GM23338 (cell line): ENCODE measurements at regions not wholly inside any gene's neighbourhood (a gene's known extent, or its start where the extent isn't known, plus 50 kb on each side); places are given as distances from the start of the nearest gene placed in this dataset.

Experiments
- ATAC-seq: fragments of 200-7000 bp; cut with Tn5 transposase; 3 replicates; pipeline ENCODE4 v1.9.1; 2020
- DNase-seq: peaks from one replicate; pipeline ENCODE4 v3.0.0-alpha.2; 2015; ENCODE audit warnings: low spot score
- H2AFZ ChIP-seq: fragments of 200-600 bp; sonication (generic); 2 replicates; pipeline ENCODE4 v1.8.0; 2016; ENCODE audit warnings: antibody characterized with exemption, mild to moderate bottlenecking, moderate library complexity
- H3F3A ChIP-seq: fragments of 200-600 bp; sonication (generic); replicated peaks from 2 replicates; pipeline ENCODE4 v1.8.0; 2017; ENCODE audit warnings: antibody characterized with exemption, mixed run types, low read depth
- H3K27ac ChIP-seq: fragments of 200-600 bp; sonication (generic); 2 replicates; pipeline ENCODE4 v1.6.1; 2016; ENCODE audit warnings: low read depth
- H3K27me3 ChIP-seq: fragments of 200-600 bp; sonication (generic); 2 replicates; pipeline ENCODE4 v1.8.0; 2016; ENCODE audit warnings: mild to moderate bottlenecking, mixed run types, moderate library complexity; ENCODE audit not compliant: insufficient read depth
- H3K36me3 ChIP-seq: fragments of 200-600 bp; sonication (generic); 2 replicates; pipeline ENCODE4 v1.8.0; 2016; ENCODE audit warnings: mild to moderate bottlenecking; ENCODE audit not compliant: insufficient read depth
- H3K4me1 ChIP-seq: fragments of 200-600 bp; sonication (generic); 2 replicates; pipeline ENCODE4 v1.8.0; 2016; ENCODE audit warnings: mild to moderate bottlenecking, moderate library complexity; ENCODE audit not compliant: insufficient read depth
- H3K4me2 ChIP-seq: fragments of 200-600 bp; sonication (generic); 2 replicates; pipeline ENCODE4 v1.7.1; 2017; ENCODE audit warnings: mixed run types
- H3K4me3 ChIP-seq: fragments of 200-600 bp; sonication (generic); 2 replicates; pipeline ENCODE4 v1.6.1; 2016; ENCODE audit warnings: mixed run types
- H3K79me2 ChIP-seq: fragments of 200-600 bp; sonication (generic); replicated peaks from 2 replicates; pipeline ENCODE4 v1.8.0; 2017; ENCODE audit warnings: mild to moderate bottlenecking; ENCODE audit not compliant: insufficient read depth
- H3K9me2 ChIP-seq: fragments of 200-600 bp; sonication (generic); 2 replicates; pipeline ENCODE4 v1.8.0; 2017; ENCODE audit not compliant: insufficient read depth
- H4K20me1 ChIP-seq: fragments of 200-600 bp; sonication (generic); replicated peaks from 2 replicates; pipeline ENCODE4 v1.8.0; 2017; ENCODE audit warnings: mild to moderate bottlenecking; ENCODE audit not compliant: insufficient read depth
- H3K27ac Mint-ChIP-seq: 2 replicates; pipeline ENCODE4 v1.8.0; 2020; ENCODE audit warnings: inconsistent platforms, mild to moderate bottlenecking, moderate library complexity, mixed read lengths
- H3K27me3 Mint-ChIP-seq: 3 replicates; pipeline ENCODE4 v1.8.0; 2022; ENCODE audit warnings: low read depth, mild to moderate bottlenecking, moderate library complexity, mixed read lengths, inconsistent platforms; ENCODE audit not compliant: insufficient read depth, poor library complexity
- H3K36me3 Mint-ChIP-seq: 3 replicates; pipeline ENCODE4 v1.8.0; 2021; ENCODE audit warnings: low read depth, mild to moderate bottlenecking, inconsistent platforms, moderate library complexity, mixed read lengths
- H3K4me1 Mint-ChIP-seq: 3 replicates; pipeline ENCODE4 v1.8.0; 2020; ENCODE audit warnings: mild to moderate bottlenecking, inconsistent platforms, mixed read lengths
- H3K4me3 Mint-ChIP-seq: 3 replicates; pipeline ENCODE4 v1.8.0; 2021; ENCODE audit warnings: moderate library complexity, mild to moderate bottlenecking, inconsistent platforms, mixed read lengths
- H3K9me3 Mint-ChIP-seq: 3 replicates; pipeline ENCODE4 v1.8.0; 2020; ENCODE audit warnings: moderate library complexity, mild to moderate bottlenecking, inconsistent platforms, mixed read lengths
- EZH2phosphoT487 ChIP-seq: fragments of 200-600 bp; sonication (generic); IDR thresholded peaks from one replicate; pipeline ENCODE4 v1.8.1; 2018; ENCODE audit warnings: antibody characterized with exemption; ENCODE audit not compliant: unreplicated experiment
- POLR2AphosphoS5 ChIP-seq: IDR thresholded peaks from 2 replicates; pipeline ENCODE4 v1.6.1; 2016; ENCODE audit warnings: antibody characterized with exemption, low read depth
- REST ChIP-seq: IDR thresholded peaks from one replicate; pipeline ENCODE4 v1.6.1; 2018; ENCODE audit warnings: antibody characterized with exemption; ENCODE audit not compliant: unreplicated experiment
- STAT1 ChIP-seq: IDR thresholded peaks from one replicate; pipeline ENCODE4 v1.6.1; 2016; ENCODE audit warnings: antibody characterized with exemption; ENCODE audit not compliant: unreplicated experiment
- ZNF114 ChIP-seq: fragments of 250-450 bp; sonication (Bioruptor Pico); IDR thresholded peaks from 2 replicates; pipeline ENCODE4 v1.5.0; 2020; ENCODE audit warnings: mild to moderate bottlenecking, moderate library complexity
- ZNF462 ChIP-seq: fragments of 250-450 bp; sonication (Bioruptor Pico); IDR thresholded peaks from 2 replicates; pipeline ENCODE4 v1.5.0; 2020; ENCODE audit warnings: mild to moderate bottlenecking, moderate library complexity

GRCh38 chr1:106178791-106179190 is 877.7 kb upstream of the PRMT6 start (continued):
- TF ChIP-seq ZNF462 = no peak
- TF ChIP-seq POLR2AphosphoS5 = no peak

GRCh38 chr1:106181866-106182265 is 874.6 kb upstream of the PRMT6 start:
- Histone ChIP-seq H3K79me2 (no peaks in the 10 kb centered on the region), H3F3A (no peaks in the 10 kb centered on the region), H2AFZ (no peak overlapping the region), H3K9me2 (0 out of 2 replicates have a peak, but pooled peaks cover 7% of the 10 kb centered on the region), H3K4me2 (no peak overlapping the region), H3K4me1 (no peaks in the 10 kb centered on the region), H3K36me3 (no peaks in the 10 kb centered on the region; the same call in 1 of the 2 replicates), H3K27me3 (no peaks in the 10 kb centered on the region), H4K20me1 (no peaks in the 10 kb centered on the region), H3K4me3 (no peak overlapping the region), H3K27ac (no peak overlapping the region)
- H3K4me1 Mint-ChIP-seq = no peaks in the 10 kb centered on the region
- H3K36me3 Mint-ChIP-seq = peaks cover 9% of the 10 kb centered on the region; the same call in 2 of the 3 replicates
- ATAC-seq (no peak), DNase-seq (no peak)
- H3K9me3 Mint-ChIP-seq = peaks cover 21% of the 10 kb centered on the region
- H3K27me3 Mint-ChIP-seq = no peaks in the 10 kb centered on the region
- H3K27ac Mint-ChIP-seq = no peak overlapping the region
- no peak overlapping the region for H3K4me3 Mint-ChIP-seq
- no peak for TF ChIP-seq POLR2AphosphoS5
- TF ChIP-seq EZH2phosphoT487 = no peak
- no peak for TF ChIP-seq ZNF462
- no peak for TF ChIP-seq STAT1
- no peak for TF ChIP-seq REST
- TF ChIP-seq ZNF114 (CRISPR knock-in tag) = no peak
